ENCODE measurements at regions not wholly inside any gene's neighbourhood (a gene's known extent, or its start where the extent isn't known, plus 50 kb on each side); places are given as distances from the start of the nearest gene placed in this dataset.

DNA sequence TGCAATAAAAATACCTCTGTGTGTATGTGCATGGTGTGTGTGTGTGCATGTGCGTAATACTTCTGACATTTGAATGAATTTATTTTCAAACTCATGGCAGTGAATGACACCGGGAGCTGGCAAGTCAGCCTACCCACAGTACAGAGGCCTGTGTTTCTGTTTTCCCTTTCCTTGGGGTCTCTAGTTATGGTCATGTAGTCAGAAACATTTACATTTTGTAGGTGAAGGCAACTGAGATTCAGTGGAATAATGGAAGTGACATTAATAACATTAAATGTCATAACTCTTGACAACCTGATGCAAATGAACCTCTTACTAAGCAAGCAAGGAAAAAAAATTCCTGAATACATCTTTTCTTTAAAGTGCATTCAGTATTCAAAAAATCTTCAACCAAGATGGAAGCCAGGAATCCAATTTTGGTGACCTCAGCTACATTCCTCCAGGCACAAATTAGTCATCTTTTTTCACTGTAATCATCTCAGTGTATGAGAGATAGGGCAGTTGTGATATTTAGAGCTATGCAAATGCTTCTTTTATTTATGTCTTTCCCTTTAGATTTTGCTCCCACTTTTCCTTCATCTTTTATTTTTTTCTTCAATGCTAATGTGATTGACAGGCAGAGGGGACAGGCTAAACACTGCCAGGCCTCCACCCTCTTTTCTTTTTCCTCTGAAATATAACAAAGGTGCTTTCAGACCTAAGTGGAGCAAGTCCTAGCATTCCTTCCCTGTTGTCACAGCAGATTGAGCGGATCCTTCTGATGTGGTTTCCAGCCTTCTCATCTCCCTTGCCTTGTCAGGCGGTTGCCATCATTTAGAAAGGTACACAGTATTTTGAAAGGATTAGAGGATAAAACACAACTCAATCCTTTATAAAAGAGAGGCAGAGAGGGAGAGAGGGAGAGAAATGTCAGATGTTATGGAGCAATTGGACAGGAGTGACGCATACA is 569.8 kb upstream of the ADAMTS16 start:
- TF ChIP-seq, protein P1, sequence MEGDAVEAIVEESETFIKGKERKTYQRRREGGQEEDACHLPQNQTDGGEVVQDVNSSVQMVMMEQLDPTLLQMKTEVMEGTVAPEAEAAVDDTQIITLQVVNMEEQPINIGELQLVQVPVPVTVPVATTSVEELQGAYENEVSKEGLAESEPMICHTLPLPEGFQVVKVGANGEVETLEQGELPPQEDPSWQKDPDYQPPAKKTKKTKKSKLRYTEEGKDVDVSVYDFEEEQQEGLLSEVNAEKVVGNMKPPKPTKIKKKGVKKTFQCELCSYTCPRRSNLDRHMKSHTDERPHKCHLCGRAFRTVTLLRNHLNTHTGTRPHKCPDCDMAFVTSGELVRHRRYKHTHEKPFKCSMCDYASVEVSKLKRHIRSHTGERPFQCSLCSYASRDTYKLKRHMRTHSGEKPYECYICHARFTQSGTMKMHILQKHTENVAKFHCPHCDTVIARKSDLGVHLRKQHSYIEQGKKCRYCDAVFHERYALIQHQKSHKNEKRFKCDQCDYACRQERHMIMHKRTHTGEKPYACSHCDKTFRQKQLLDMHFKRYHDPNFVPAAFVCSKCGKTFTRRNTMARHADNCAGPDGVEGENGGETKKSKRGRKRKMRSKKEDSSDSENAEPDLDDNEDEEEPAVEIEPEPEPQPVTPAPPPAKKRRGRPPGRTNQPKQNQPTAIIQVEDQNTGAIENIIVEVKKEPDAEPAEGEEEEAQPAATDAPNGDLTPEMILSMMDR (IDR thresholded peaks at IDR 0.05): no peak
- no peak for TF ChIP-seq EZH2 (IDR thresholded peaks at IDR 0.05; ENCODE audit: borderline replicate concordance, insufficient read depth, low read depth, low read length, poor library complexity, severe bottlenecking)
